Panc1 (cell line): ENCODE measurements at regions not wholly inside any gene's neighbourhood (a gene's known extent, or its start where the extent isn't known, plus 50 kb on each side); places are given as distances from the start of the nearest gene placed in this dataset.

Source experiments
- ATAC-seq: fragments of 200-7000 bp; cut with Tn5 transposase; 2 replicates; pipeline ENCODE4 v1.9.1; 2020; ENCODE audit warnings: mild to moderate bottlenecking, moderate library complexity
- BruUV-seq: library from RNA; stranded (reverse); fragments of 400-500 nt; replicated peaks from 2 replicates; lab custom pipeline; 2021; lab: Mats Ljungman, UMichigan
- CTCF ChIA-PET: fragments of 300-600 bp; sonication (Branson Sonifier 250); formaldehyde crosslinking; loops from one replicate; lab custom pipeline; 2022; ENCODE audit warnings: antibody characterized with exemption; lab: Charles Lee
- POLR2A ChIA-PET: fragments of 300-600 bp; sonication (Branson Sonifier 250); formaldehyde crosslinking; loops from one replicate; lab custom pipeline; 2022; ENCODE audit warnings: antibody characterized with exemption; lab: Charles Lee
- DNase-seq: peaks from one replicate; pipeline ENCODE4 v3.0.0-alpha.2; 2010; ENCODE audit warnings: low read depth, low spot score
- H3K27ac ChIP-seq: 2 replicates; pipeline ENCODE4 v1.5.1; 2011; ENCODE audit warnings: mild to moderate bottlenecking, low read length, inconsistent platforms
- H3K27me3 ChIP-seq: fragments of 200-500 bp; sonication (Bioruptor generic); 2 replicates; pipeline ENCODE4 v1.6.0; 2014; ENCODE audit warnings: low read length, inconsistent platforms; ENCODE audit not compliant: control insufficient read depth, insufficient read depth
- H3K36me3 ChIP-seq: fragments of 200-500 bp; sonication (Bioruptor generic); 2 replicates; pipeline ENCODE4 v1.5.1; 2014; ENCODE audit warnings: inconsistent platforms, mild to moderate bottlenecking, low read length, moderate library complexity; ENCODE audit not compliant: control insufficient read depth, insufficient read depth
- H3K4me1 ChIP-seq: 2 replicates; pipeline ENCODE4 v1.5.1; 2011; ENCODE audit warnings: inconsistent platforms, mild to moderate bottlenecking, low read length, moderate library complexity; ENCODE audit not compliant: control insufficient read depth, insufficient read depth
- H3K4me3 ChIP-seq, 2 experiments: 2 replicates each; pipeline ENCODE4 v1.5.1; 2011 to 2012; ENCODE audit warnings: low read depth in 2 of 2, low read length in 2 of 2, mild to moderate bottlenecking in 2 of 2, inconsistent platforms in 1 of 2, moderate library complexity in 1 of 2
- H3K9me3 ChIP-seq: fragments of 200-500 bp; sonication (Bioruptor generic); 2 replicates; pipeline ENCODE4 v1.5.1; 2014; ENCODE audit warnings: low read depth, mild to moderate bottlenecking, inconsistent platforms, low read length, moderate library complexity; ENCODE audit not compliant: control insufficient read depth, insufficient read depth
- CTCF ChIP-seq: fragments of 450-650 bp; IDR thresholded peaks from 2 replicates; pipeline ENCODE4 v1.5.1; 2017; ENCODE audit warnings: mild to moderate bottlenecking
- POLR2AphosphoS5 ChIP-seq: IDR thresholded peaks from 2 replicates; pipeline ENCODE4 v1.6.1; 2012; ENCODE audit warnings: mild to moderate bottlenecking, low read depth, low read length, moderate library complexity
- SIN3A ChIP-seq: IDR thresholded peaks from 2 replicates; pipeline ENCODE4 v1.6.1; 2012; ENCODE audit warnings: low read depth, mild to moderate bottlenecking, low read length, moderate library complexity, borderline replicate concordance; ENCODE audit not compliant: insufficient read depth
- TCF7L2 ChIP-seq: IDR thresholded peaks from 2 replicates; pipeline ENCODE4 v1.6.1; 2011; ENCODE audit warnings: mild to moderate bottlenecking, low read depth, low read length, inconsistent platforms
- in situ Hi-C: cut with HindIII; loops from 2 replicates; pipeline ENCODE4 v1.10.0; 2016; ENCODE audit warnings: low sequenced_read_pairs, low pct_unique_long_range_greater_than_20kb
- intact Hi-C: fragments of 100-400 bp; cut with micrococcal nuclease; formaldehyde crosslinking; loops from one replicate; pipeline ENCODE4 v1.10.0; 2022; ENCODE audit not compliant: unreplicated experiment
- TF ChIP-seq, protein P1 (sequence below), 2 experiments: IDR thresholded peaks; 2 replicates each; pipeline ENCODE4 v1.6.1; 2011 to 2012; ENCODE audit warnings: low read depth in 2 of 2, control low read depth in 1 of 2, low read length in 1 of 2, mild to moderate bottlenecking in 1 of 2, moderate library complexity in 1 of 2; ENCODE audit not compliant: insufficient read depth in 1 of 2

DNA sequence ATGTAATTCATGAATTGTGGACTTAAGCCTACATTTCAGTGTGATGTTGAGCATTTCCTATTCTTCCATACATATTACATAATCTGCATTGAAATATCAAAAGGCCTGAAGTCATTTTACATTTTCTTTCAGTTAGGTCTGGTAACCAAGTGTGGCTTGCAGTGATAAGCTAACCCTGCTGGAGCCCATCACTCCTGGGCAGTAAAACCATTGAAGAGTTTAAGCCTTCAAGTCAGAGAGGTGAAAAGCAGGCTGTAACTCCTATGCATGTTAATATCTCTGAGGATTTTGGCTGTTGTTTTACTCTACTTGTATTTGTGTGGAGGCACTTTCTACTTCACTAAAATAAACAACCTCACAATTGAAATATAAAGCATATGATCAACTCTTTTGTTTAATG, 248.8 kb downstream of the SLITRK5 start:
- intact Hi-C loops, result no loop called here
- no peaks in the 10 kb centered on the region for H3K4me1 ChIP-seq
- H3K36me3 ChIP-seq, result no peaks in the 10 kb centered on the region
- H3K9me3 ChIP-seq, result no peaks in the 10 kb centered on the region
- no peaks in the 10 kb centered on the region for H3K27me3 ChIP-seq
- no TSS peak for BruUV-seq
- no peak overlapping the region for H3K27ac ChIP-seq
- in situ Hi-C loops, result no loop called here
- POLR2A ChIA-PET, result no interaction called here
- no peak for TF ChIP-seq CTCF
- TF ChIP-seq, protein P1, sequence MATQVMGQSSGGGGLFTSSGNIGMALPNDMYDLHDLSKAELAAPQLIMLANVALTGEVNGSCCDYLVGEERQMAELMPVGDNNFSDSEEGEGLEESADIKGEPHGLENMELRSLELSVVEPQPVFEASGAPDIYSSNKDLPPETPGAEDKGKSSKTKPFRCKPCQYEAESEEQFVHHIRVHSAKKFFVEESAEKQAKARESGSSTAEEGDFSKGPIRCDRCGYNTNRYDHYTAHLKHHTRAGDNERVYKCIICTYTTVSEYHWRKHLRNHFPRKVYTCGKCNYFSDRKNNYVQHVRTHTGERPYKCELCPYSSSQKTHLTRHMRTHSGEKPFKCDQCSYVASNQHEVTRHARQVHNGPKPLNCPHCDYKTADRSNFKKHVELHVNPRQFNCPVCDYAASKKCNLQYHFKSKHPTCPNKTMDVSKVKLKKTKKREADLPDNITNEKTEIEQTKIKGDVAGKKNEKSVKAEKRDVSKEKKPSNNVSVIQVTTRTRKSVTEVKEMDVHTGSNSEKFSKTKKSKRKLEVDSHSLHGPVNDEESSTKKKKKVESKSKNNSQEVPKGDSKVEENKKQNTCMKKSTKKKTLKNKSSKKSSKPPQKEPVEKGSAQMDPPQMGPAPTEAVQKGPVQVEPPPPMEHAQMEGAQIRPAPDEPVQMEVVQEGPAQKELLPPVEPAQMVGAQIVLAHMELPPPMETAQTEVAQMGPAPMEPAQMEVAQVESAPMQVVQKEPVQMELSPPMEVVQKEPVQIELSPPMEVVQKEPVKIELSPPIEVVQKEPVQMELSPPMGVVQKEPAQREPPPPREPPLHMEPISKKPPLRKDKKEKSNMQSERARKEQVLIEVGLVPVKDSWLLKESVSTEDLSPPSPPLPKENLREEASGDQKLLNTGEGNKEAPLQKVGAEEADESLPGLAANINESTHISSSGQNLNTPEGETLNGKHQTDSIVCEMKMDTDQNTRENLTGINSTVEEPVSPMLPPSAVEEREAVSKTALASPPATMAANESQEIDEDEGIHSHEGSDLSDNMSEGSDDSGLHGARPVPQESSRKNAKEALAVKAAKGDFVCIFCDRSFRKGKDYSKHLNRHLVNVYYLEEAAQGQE (IDR thresholded peaks at IDR 0.05; ENCODE audit: insufficient read depth in 1 of 2, low read depth in 2 of 2, low read length in 1 of 2), result no peak
- TF ChIP-seq TCF7L2, result no peak
- no peak for TF ChIP-seq SIN3A
- TF ChIP-seq POLR2AphosphoS5, result no peak
- CTCF ChIA-PET, result no interaction called here
- ATAC-seq (no peak), DNase-seq (no peak)
- no peak overlapping the region for H3K4me3 ChIP-seq

DNA sequence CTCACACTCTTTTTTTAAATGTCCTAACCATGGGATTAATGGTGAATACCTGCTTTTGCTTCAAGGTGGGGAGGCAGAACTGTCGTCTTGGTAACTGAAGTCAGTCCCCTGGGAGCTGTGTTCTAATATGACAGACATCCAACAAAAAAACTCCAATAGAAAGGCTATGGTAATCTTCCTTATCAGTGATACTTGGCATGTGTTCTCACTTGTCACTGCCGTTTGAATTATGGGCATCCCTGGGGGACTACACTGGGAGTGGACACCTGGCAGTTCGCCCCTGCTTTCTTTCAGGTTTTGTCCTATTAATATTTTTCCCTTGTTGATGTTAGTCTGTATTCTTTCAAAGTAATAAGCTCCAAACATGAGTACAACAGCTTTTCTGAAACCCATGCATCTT, 252.6 kb downstream of the SLITRK5 start:
- CTCF ChIA-PET, result no interaction called here
- Histone ChIP-seq H3K4me1 (no peaks in the 10 kb centered on the region), H3K27me3 (no peaks in the 10 kb centered on the region), H3K9me3 (no peaks in the 10 kb centered on the region), H3K4me3 (no peak overlapping the region), H3K27ac (no peak overlapping the region), H3K36me3 (no peaks in the 10 kb centered on the region)
- DNase-seq (no peak), ATAC-seq (no peak)
- in situ Hi-C loops (no loop called here), intact Hi-C loops (no loop called here)
- no TSS peak for BruUV-seq
- POLR2A ChIA-PET, result no interaction called here
- TF ChIP-seq CTCF (no peak), TCF7L2 (no peak), SIN3A (no peak), POLR2AphosphoS5 (no peak)
- TF ChIP-seq, protein P1 (IDR thresholded peaks at IDR 0.05; ENCODE audit: insufficient read depth in 1 of 2, low read depth in 2 of 2, low read length in 1 of 2), result no peak
